Fibroblast of skin of right quadriceps (primary cell): ENCODE measurements at regions not wholly inside any gene's neighbourhood (a gene's known extent, or its start where the extent isn't known, plus 50 kb on each side); places are given as distances from the start of the nearest gene placed in this dataset.

Experiments
- DNase-seq: peaks from one replicate; pipeline ENCODE4 v3.0.0-alpha.2; 2013

DNA sequence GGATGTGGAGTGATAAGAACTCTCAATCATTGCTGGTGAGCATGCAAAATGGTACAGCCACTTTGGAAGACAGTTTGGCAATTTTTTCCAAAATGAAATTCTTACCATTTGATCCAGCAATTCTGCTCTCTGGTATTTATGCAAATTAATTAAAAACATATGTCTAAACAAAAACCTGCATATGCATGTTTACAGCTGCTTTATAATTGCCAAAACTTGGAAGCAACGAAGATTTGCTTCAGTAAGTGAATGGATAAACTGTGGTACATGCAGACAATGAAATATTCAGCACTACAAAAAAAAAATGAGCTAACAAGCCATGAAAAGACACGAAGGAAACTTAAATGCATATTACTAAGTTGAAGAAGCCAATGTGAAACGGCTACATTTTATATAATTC lies 55.5 kb upstream of the SMLR1 start:
- no peak for DNase-seq

GRCh38 chr6:130773860-130774259 lies 53.3 kb upstream of the SMLR1 start:
- no peak for DNase-seq

- DNase-seq: no peak
These were observed 51.7 kb upstream of the SMLR1 start for GRCh38 chr6:130775411-130776012.

- DNase-seq: no peak
These were observed 50.8 kb upstream of the SMLR1 start for GRCh38 chr6:130776287-130776925.
